ENCODE measurements at regions not wholly inside any gene's neighbourhood (a gene's known extent, or its start where the extent isn't known, plus 50 kb on each side); places are given as distances from the start of the nearest gene placed in this dataset.

- no peak for FAIRE-seq
- no peak overlapping the region for H3K4me3 ChIP-seq (replicated peaks in 1 of 3; ENCODE audit: insufficient read depth in 1 of 3, low read depth in 1 of 3, low read length in 3 of 3)
- H3K27ac ChIP-seq (ENCODE audit: insufficient read depth, low read depth, low read length), result no peak overlapping the region
- H3K4me1 ChIP-seq (ENCODE audit: control insufficient read depth, extremely low read depth, insufficient read depth, low read length), result no peaks in the 10 kb centered on the region
- H4K20me1 ChIP-seq (replicated peaks; ENCODE audit: control insufficient read depth, extremely low read depth, insufficient read depth, low read length), result no peaks in the 10 kb centered on the region
- dilution Hi-C loops (cut with MboI; ENCODE audit: extremely low pct_ligation_motif_present, low sequenced_read_pairs), result no loop called here
- no peaks in the 10 kb centered on the region for H3K9me1 ChIP-seq (replicated peaks; ENCODE audit: control insufficient read depth, extremely low read depth, insufficient read depth, low read length)
- H3K4me2 ChIP-seq (ENCODE audit: insufficient read depth, low read length), result no peak overlapping the region
- DNase-seq (ENCODE audit: low read depth, low spot score), result no peak
- no peak for TF ChIP-seq CTCF (IDR thresholded peaks at IDR 0.05; ENCODE audit: extremely low read depth in 1 of 2, insufficient read depth in 1 of 2, low read depth in 1 of 2, low read length in 2 of 2)
- no peak for TF ChIP-seq POLR2AphosphoS5 (IDR thresholded peaks at IDR 0.05; ENCODE audit: insufficient read depth, low read depth, low read length)
- TF ChIP-seq MAX (IDR thresholded peaks at IDR 0.05; ENCODE audit: insufficient read depth, insufficient read length), result no peak
- no peak for TF ChIP-seq JUN (IDR thresholded peaks at IDR 0.05; ENCODE audit: borderline replicate concordance, insufficient read depth, insufficient read length, low read depth)
- TF ChIP-seq POLR2A (IDR thresholded peaks at IDR 0.05; ENCODE audit: low read depth, low read length), result no peak
- TF ChIP-seq GATA2 (IDR thresholded peaks at IDR 0.05; ENCODE audit: insufficient read depth, insufficient read length, low read depth, low read length), result no peak
- no peak for TF ChIP-seq FOS (IDR thresholded peaks at IDR 0.05; ENCODE audit: borderline replicate concordance, insufficient read depth, low read length)
- no peak for TF ChIP-seq EZH2 (IDR thresholded peaks at IDR 0.05; ENCODE audit: borderline replicate concordance, low read depth, low read length, severe bottlenecking)
- no peak for TF ChIP-seq MYC (IDR thresholded peaks at IDR 0.05; ENCODE audit: low read depth, low read length)
- H3K79me2 ChIP-seq (ENCODE audit: control insufficient read depth, insufficient read depth, low read length), result no peaks in the 10 kb centered on the region
- intact Hi-C loops (cut with micrococcal nuclease), result no loop called here
- ChIA-PET POLR2A (no interaction called here), CTCF (no interaction called here)
- BruUV-seq (replicated peaks), result no TSS peak
- H3K9ac ChIP-seq (replicated peaks; ENCODE audit: extremely low read depth, insufficient read depth, low read length), result no peak overlapping the region
- no peaks in the 10 kb centered on the region for H3K36me3 ChIP-seq (ENCODE audit: control insufficient read depth in 2 of 2, extremely low read depth in 1 of 2, insufficient read depth in 2 of 2, low read length in 2 of 2)
- H3K27me3 ChIP-seq (ENCODE audit: control insufficient read depth in 2 of 2, insufficient read depth in 2 of 2, low read length in 2 of 2), result no peaks in the 10 kb centered on the region
- peaks cover 10% of the 10 kb centered on the region for H3K9me3 ChIP-seq (replicated peaks; ENCODE audit: control insufficient read depth, insufficient read depth, low read length)
- H2AFZ ChIP-seq (ENCODE audit: low read depth, low read length), result no peak overlapping the region
Measured at GRCh38 chr17:11001651-11002050, 163.8 kb upstream of the PIRT start.
